ENCODE measurements at regions not wholly inside any gene's neighbourhood (a gene's known extent, or its start where the extent isn't known, plus 50 kb on each side); places are given as distances from the start of the nearest gene placed in this dataset.

- TF ChIP-seq POLR2AphosphoS5 (IDR thresholded peaks at IDR 0.05; ENCODE audit: low read depth, low read length): no peak
- TF ChIP-seq, protein P1, sequence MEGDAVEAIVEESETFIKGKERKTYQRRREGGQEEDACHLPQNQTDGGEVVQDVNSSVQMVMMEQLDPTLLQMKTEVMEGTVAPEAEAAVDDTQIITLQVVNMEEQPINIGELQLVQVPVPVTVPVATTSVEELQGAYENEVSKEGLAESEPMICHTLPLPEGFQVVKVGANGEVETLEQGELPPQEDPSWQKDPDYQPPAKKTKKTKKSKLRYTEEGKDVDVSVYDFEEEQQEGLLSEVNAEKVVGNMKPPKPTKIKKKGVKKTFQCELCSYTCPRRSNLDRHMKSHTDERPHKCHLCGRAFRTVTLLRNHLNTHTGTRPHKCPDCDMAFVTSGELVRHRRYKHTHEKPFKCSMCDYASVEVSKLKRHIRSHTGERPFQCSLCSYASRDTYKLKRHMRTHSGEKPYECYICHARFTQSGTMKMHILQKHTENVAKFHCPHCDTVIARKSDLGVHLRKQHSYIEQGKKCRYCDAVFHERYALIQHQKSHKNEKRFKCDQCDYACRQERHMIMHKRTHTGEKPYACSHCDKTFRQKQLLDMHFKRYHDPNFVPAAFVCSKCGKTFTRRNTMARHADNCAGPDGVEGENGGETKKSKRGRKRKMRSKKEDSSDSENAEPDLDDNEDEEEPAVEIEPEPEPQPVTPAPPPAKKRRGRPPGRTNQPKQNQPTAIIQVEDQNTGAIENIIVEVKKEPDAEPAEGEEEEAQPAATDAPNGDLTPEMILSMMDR (IDR thresholded peaks at IDR 0.05): no peak
Observed at GRCh38 chr10:105594296-105594695, 953.2 kb downstream of the SORCS3 start.

Measured in Panc1 (cell line).